ENCODE measurements at regions not wholly inside any gene's neighbourhood (a gene's known extent, or its start where the extent isn't known, plus 50 kb on each side); places are given as distances from the start of the nearest gene placed in this dataset.

DNA sequence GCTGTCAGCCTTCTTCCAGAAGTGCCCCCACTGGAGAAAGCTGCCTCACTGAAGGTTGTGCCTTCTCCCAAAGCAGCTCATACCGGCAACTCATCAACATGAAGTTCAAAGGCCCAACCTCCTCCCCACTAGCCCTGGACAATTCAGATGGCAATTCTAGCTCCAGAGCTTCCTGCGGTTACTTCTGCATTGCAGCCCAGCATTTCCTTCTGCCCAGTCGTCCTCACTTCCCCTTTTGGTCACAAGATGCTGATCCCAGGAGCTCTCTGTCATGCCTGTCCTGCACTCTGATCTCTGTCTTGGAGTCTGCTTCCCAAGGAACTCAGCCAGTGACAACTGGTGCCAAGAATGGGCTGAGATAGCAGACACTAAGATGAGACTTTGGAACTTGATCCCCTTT, 178.2 kb upstream of the SOX9 start:
- H3K27me3 ChIP-seq (ENCODE audit: insufficient read depth) = no peaks in the 10 kb centered on the region
- H3K4me1 Mint-ChIP-seq = no peaks in the 10 kb centered on the region
- no peaks in the 10 kb centered on the region for H3K36me3 ChIP-seq (ENCODE audit: insufficient read depth)
- no peaks in the 10 kb centered on the region for H3K4me1 ChIP-seq (ENCODE audit: insufficient read depth)
- H3K27ac Mint-ChIP-seq = no peak overlapping the region
- no peak overlapping the region for H3K4me3 ChIP-seq
- no peaks in the 10 kb centered on the region for H3K9me2 ChIP-seq (ENCODE audit: insufficient read depth)
- no peak overlapping the region for H3K4me3 Mint-ChIP-seq
- TF ChIP-seq, protein P1, sequence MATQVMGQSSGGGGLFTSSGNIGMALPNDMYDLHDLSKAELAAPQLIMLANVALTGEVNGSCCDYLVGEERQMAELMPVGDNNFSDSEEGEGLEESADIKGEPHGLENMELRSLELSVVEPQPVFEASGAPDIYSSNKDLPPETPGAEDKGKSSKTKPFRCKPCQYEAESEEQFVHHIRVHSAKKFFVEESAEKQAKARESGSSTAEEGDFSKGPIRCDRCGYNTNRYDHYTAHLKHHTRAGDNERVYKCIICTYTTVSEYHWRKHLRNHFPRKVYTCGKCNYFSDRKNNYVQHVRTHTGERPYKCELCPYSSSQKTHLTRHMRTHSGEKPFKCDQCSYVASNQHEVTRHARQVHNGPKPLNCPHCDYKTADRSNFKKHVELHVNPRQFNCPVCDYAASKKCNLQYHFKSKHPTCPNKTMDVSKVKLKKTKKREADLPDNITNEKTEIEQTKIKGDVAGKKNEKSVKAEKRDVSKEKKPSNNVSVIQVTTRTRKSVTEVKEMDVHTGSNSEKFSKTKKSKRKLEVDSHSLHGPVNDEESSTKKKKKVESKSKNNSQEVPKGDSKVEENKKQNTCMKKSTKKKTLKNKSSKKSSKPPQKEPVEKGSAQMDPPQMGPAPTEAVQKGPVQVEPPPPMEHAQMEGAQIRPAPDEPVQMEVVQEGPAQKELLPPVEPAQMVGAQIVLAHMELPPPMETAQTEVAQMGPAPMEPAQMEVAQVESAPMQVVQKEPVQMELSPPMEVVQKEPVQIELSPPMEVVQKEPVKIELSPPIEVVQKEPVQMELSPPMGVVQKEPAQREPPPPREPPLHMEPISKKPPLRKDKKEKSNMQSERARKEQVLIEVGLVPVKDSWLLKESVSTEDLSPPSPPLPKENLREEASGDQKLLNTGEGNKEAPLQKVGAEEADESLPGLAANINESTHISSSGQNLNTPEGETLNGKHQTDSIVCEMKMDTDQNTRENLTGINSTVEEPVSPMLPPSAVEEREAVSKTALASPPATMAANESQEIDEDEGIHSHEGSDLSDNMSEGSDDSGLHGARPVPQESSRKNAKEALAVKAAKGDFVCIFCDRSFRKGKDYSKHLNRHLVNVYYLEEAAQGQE (IDR thresholded peaks at IDR 0.05; ENCODE audit: unreplicated experiment) = no peak
- TF ChIP-seq ZNF114 (CRISPR knock-in tag; IDR thresholded peaks at IDR 0.05) (no peak), ZNF462 (CRISPR knock-in tag; IDR thresholded peaks at IDR 0.05) (no peak), JUNB (IDR thresholded peaks at IDR 0.05; ENCODE audit: unreplicated experiment) (no peak), POLR2AphosphoS5 (IDR thresholded peaks at IDR 0.05; ENCODE audit: low read depth) (no peak), NANOG (IDR thresholded peaks at IDR 0.05; ENCODE audit: borderline replicate concordance) (no peak), ETS1 (IDR thresholded peaks at IDR 0.05) (no peak), STAT1 (IDR thresholded peaks at IDR 0.05; ENCODE audit: unreplicated experiment) (no peak), CREB1 (CRISPR knock-in tag; IDR thresholded peaks at IDR 0.05; ENCODE audit: low read depth) (no peak), ZNF331 (CRISPR knock-in tag; IDR thresholded peaks at IDR 0.05; ENCODE audit: low read depth) (no peak), EZH2 (IDR thresholded peaks at IDR 0.05; ENCODE audit: low read depth, unreplicated experiment) (no peak), CTCF (conservative IDR thresholded peaks at IDR 0.05; ENCODE audit: low read depth in 2 of 2) (no peak), EZH2phosphoT487 (IDR thresholded peaks at IDR 0.05; ENCODE audit: unreplicated experiment) (no peak)
- no peak overlapping the region for H3K27ac ChIP-seq (ENCODE audit: low read depth)
- no peak overlapping the region for H2AFZ ChIP-seq
- H3K4me2 ChIP-seq = no peak overlapping the region
- peaks cover 15% of the 10 kb centered on the region for H3K36me3 Mint-ChIP-seq (ENCODE audit: low read depth)
- peaks cover 30% of the 10 kb centered on the region for H3K9me3 Mint-ChIP-seq
- no peak for ATAC-seq
- H4K20me1 ChIP-seq (replicated peaks; ENCODE audit: insufficient read depth) = no peaks in the 10 kb centered on the region
- DNase-seq (ENCODE audit: low spot score) = no peak
- no peaks in the 10 kb centered on the region for H3K79me2 ChIP-seq (replicated peaks; ENCODE audit: insufficient read depth)
- H3K27me3 Mint-ChIP-seq (ENCODE audit: insufficient read depth, low read depth, poor library complexity) = no peaks in the 10 kb centered on the region
- H3F3A ChIP-seq (replicated peaks; ENCODE audit: low read depth) = no peaks in the 10 kb centered on the region

Measured in GM23338 (cell line).